ENCODE measurements at regions not wholly inside any gene's neighbourhood (a gene's known extent, or its start where the extent isn't known, plus 50 kb on each side); places are given as distances from the start of the nearest gene placed in this dataset.

GRCh38 chr13:62919491-62919890 is 1503.8 kb upstream of the PCDH20 start:
- no peaks in the 10 kb centered on the region for H3K27me3 ChIP-seq (ENCODE audit: low read depth)
- no peak for DNase-seq
- intact Hi-C loops (cut with DNase I): no loop called here
- H3K4me1 ChIP-seq: no peaks in the 10 kb centered on the region
- no peak overlapping the region for H3K27ac ChIP-seq
- ATAC-seq: peak in 1 of 2 donors; percentile 15
- no peaks in the 10 kb centered on the region for H3K9me3 ChIP-seq
- H3K4me3 ChIP-seq: no peak overlapping the region
- H3K36me3 ChIP-seq: no peaks in the 10 kb centered on the region
- no peak for TF ChIP-seq CTCF (IDR thresholded peaks at IDR 0.05)

- intact Hi-C loops (cut with DNase I): no loop called here
Observed at GRCh38 chr13:62910541-62911060, 1495.0 kb upstream of the PCDH20 start.

GRCh38 chr13:62908321-62908720 is 1492.7 kb upstream of the PCDH20 start:
- H3K4me1 ChIP-seq: no peaks in the 10 kb centered on the region
- H3K9me3 ChIP-seq: no peaks in the 10 kb centered on the region
- no peak for ATAC-seq
- intact Hi-C loops (cut with DNase I): no loop called here
- DNase-seq: no peak
- no peaks in the 10 kb centered on the region for H3K36me3 ChIP-seq
- no peak overlapping the region for H3K4me3 ChIP-seq
- no peak overlapping the region for H3K27ac ChIP-seq
- no peaks in the 10 kb centered on the region for H3K27me3 ChIP-seq (ENCODE audit: low read depth)
- no peak for TF ChIP-seq CTCF (IDR thresholded peaks at IDR 0.05)

More at GRCh38 chr13:62910541-62911060, 1495.0 kb upstream of the PCDH20 start:
- Histone ChIP-seq H3K27me3 (ENCODE audit: low read depth) (no peaks in the 10 kb centered on the region), H3K27ac (no peak overlapping the region), H3K36me3 (no peaks in the 10 kb centered on the region), H3K4me3 (no peak overlapping the region), H3K9me3 (no peaks in the 10 kb centered on the region), H3K4me1 (no peaks in the 10 kb centered on the region)
- DNase-seq (no peak), ATAC-seq (no peak)
- TF ChIP-seq CTCF (IDR thresholded peaks at IDR 0.05): no peak

- Histone ChIP-seq H3K9me3 (no peaks in the 10 kb centered on the region), H3K36me3 (no peaks in the 10 kb centered on the region), H3K4me3 (no peak overlapping the region), H3K4me1 (no peaks in the 10 kb centered on the region), H3K27ac (no peak overlapping the region), H3K27me3 (ENCODE audit: low read depth) (no peaks in the 10 kb centered on the region)
- DNase-seq: no peak
- ATAC-seq: no peak
- intact Hi-C loops (cut with DNase I): no loop called here
- TF ChIP-seq CTCF (IDR thresholded peaks at IDR 0.05): no peak
Observed at GRCh38 chr13:62906896-62907295, 1491.2 kb upstream of the PCDH20 start.

- no peaks in the 10 kb centered on the region for H3K36me3 ChIP-seq
- no peak overlapping the region for H3K4me3 ChIP-seq
- DNase-seq (no peak), ATAC-seq (no peak)
- intact Hi-C loops (cut with DNase I): no loop called here
- TF ChIP-seq CTCF (IDR thresholded peaks at IDR 0.05): no peak
- no peak overlapping the region for H3K27ac ChIP-seq
- H3K27me3 ChIP-seq (ENCODE audit: low read depth): no peaks in the 10 kb centered on the region
- H3K9me3 ChIP-seq: no peaks in the 10 kb centered on the region
- no peaks in the 10 kb centered on the region for H3K4me1 ChIP-seq
Observed at GRCh38 chr13:62906469-62906868, 1490.8 kb upstream of the PCDH20 start.

- no peak for TF ChIP-seq CTCF (IDR thresholded peaks at IDR 0.05)
- H3K4me3 ChIP-seq: no peak overlapping the region
- H3K9me3 ChIP-seq: peaks cover 6% of the 10 kb centered on the region
- H3K36me3 ChIP-seq: no peaks in the 10 kb centered on the region
- DNase-seq (no peak), ATAC-seq (no peak)
- no peaks in the 10 kb centered on the region for H3K27me3 ChIP-seq (ENCODE audit: low read depth)
- intact Hi-C loops (cut with DNase I): no loop called here
- H3K27ac ChIP-seq: no peak overlapping the region
- H3K4me1 ChIP-seq: no peaks in the 10 kb centered on the region
Observed at GRCh38 chr13:62887046-62887445, 1471.4 kb upstream of the PCDH20 start.

Data from lower lobe of right lung (tissue), 2 donors.